ENCODE measurements at regions not wholly inside any gene's neighbourhood (a gene's known extent, or its start where the extent isn't known, plus 50 kb on each side); places are given as distances from the start of the nearest gene placed in this dataset.

DNA sequence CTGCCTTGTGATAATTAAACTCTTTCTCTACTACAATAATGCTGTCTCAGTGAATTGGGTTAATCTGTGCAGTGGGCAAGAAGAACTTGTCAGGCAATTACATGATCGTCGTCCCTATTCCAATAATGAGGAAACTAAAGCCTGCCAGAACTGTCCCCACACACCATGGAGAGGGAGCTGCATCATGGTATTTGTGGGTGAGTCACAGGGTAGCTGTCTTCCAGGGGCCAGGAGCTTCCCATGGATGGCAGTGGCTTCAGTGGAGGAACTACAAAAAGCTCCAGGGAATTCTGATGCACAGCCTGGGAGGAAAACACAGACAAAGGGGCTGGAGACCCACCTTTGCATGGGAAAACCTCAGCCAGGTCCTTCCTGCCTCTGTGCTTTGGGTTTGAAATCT is 83.3 kb upstream of the C16orf82 start (continued):
- TF ChIP-seq, protein P1, sequence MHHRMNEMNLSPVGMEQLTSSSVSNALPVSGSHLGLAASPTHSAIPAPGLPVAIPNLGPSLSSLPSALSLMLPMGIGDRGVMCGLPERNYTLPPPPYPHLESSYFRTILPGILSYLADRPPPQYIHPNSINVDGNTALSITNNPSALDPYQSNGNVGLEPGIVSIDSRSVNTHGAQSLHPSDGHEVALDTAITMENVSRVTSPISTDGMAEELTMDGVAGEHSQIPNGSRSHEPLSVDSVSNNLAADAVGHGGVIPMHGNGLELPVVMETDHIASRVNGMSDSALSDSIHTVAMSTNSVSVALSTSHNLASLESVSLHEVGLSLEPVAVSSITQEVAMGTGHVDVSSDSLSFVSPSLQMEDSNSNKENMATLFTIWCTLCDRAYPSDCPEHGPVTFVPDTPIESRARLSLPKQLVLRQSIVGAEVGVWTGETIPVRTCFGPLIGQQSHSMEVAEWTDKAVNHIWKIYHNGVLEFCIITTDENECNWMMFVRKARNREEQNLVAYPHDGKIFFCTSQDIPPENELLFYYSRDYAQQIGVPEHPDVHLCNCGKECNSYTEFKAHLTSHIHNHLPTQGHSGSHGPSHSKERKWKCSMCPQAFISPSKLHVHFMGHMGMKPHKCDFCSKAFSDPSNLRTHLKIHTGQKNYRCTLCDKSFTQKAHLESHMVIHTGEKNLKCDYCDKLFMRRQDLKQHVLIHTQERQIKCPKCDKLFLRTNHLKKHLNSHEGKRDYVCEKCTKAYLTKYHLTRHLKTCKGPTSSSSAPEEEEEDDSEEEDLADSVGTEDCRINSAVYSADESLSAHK (CRISPR knock-in tag; IDR thresholded peaks at IDR 0.05; ENCODE audit: borderline replicate concordance) = no peak

DNA sequence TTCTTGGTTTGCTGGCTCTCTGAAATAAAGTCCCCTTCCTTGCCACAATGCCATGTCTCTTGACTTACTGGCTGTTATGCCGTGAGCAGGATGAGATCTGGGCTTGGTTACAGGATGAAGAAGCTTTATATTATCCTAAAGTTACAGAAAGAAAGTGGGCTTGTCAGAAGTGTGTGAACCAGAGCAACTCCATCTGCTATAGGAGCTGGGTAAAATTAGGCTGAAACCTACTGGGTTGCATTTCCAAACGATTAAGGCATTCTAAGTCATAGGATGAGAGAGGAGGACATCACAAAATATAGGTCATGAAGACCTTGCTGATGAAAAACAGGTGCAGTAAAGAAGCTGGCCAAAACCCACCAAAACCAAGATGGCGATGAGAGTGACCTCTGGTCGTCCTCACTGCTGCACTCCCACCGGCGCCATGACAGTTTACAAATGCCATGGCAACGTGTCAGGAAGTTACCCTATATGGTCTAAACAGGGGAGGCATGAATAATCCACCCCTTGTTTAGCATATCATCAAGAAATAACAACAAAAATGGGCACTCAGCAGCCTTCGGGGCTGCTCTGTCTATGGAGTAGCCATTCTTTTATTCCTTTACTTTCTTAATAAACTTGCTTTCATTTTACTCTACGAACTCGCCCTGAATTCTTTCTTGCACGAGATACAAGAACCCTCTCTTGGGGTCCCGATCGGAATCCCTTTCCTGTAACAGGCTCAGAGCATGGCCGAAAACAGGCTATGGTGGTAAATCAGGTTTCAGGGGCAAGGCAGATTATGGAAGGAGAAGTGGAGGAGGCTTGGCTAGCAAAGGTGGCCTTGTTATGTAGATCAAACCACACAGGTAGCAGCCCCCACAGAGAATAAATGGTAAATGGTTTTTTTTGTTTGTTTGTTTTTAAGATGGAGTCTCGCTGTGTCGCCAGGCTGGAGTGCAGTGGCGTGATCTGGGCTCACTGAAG is 81.3 kb upstream of the C16orf82 start:
- no TSS peak for BruUV-seq (replicated peaks)
- TF ChIP-seq ZNF24 (IDR thresholded peaks at IDR 0.05) = no peak
- no peak overlapping the region for H3K4me2 ChIP-seq (ENCODE audit: low read depth, low read length)
- H2AFZ ChIP-seq (ENCODE audit: low read length) = no peak overlapping the region
- H3K9me3 ChIP-seq (ENCODE audit: low read length) = no peaks in the 10 kb centered on the region
- intact Hi-C loops (cut with micrococcal nuclease; ENCODE audit: unreplicated experiment) (no loop called here), in situ Hi-C loops (cut with HindIII; ENCODE audit: extremely low pct_ligation_motif_present, low pct_unique_long_range_greater_than_20kb) (no loop called here)
- peaks cover 0 to 22% of the 10 kb centered on the region in 2 experiments; a peak in 3 of 5 replicates for H3K27me3 ChIP-seq (ENCODE audit: control insufficient read depth in 1 of 2, insufficient read depth in 2 of 2, low read length in 2 of 2)
- H3K4me1 ChIP-seq (ENCODE audit: insufficient read depth, low read length) = no peaks in the 10 kb centered on the region
- no peak overlapping the region for H3K4me3 ChIP-seq (replicated peaks in 1 of 3; ENCODE audit: insufficient read depth in 1 of 3, low read depth in 2 of 3, low read length in 3 of 3)
- no peaks in the 10 kb centered on the region for H3K79me2 ChIP-seq (ENCODE audit: insufficient read depth, low read length)
- POLR2A ChIA-PET = no interaction called here
- FAIRE-seq (no peak), DNase-seq (ENCODE audit: low spot score) (no peak), ATAC-seq (no peak)
- CTCF ChIA-PET (ENCODE audit: low intra/inter-chr PET ratio, low total read pairs) = no interaction called here
- no peak overlapping the region for H3K27ac ChIP-seq (ENCODE audit: extremely low read length, insufficient read depth, low read length)
- no peak overlapping the region for H3K9ac ChIP-seq (ENCODE audit: insufficient read depth, low read depth, low read length)
- H3K36me3 ChIP-seq (replicated peaks in 1 of 2; ENCODE audit: control insufficient read depth in 1 of 2, insufficient read depth in 2 of 2, low read length in 2 of 2) = no peaks in the 10 kb centered on the region
- 6% methylated on average over 17 of the region's 17 CpGs for WGBS (ENCODE audit: low lambda C conversion rate)
- H4K20me1 ChIP-seq (ENCODE audit: insufficient read depth, low read length) = no peaks in the 10 kb centered on the region

DNA sequence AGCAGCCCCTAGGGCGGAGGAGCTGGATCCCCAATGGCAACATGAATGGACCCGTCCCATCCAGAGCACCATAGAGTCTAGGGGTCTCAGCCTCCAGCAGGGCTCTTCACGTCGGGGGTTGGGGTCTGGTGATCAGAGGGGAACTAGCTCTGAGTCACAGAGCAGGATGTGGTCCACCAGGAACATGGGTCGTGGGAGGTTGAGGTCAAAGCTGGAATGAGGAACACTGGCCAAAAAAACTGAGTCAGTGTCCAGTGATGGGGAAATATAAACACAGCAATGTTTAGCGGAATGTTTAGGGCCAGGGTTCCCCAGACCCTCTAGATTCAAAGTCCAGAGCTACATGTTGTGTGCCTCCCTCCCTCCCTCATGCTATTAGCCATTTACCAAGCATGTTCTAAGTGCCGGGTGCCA is 79.1 kb upstream of the C16orf82 start:
- ChIA-PET CTCF (ENCODE audit: low intra/inter-chr PET ratio, low total read pairs) (no interaction called here), POLR2A (no interaction called here)
- intact Hi-C loops (cut with micrococcal nuclease; ENCODE audit: unreplicated experiment) = no loop called here
- Histone ChIP-seq H3K9me3 (ENCODE audit: low read length) (no peaks in the 10 kb centered on the region), H3K9ac (ENCODE audit: insufficient read depth, low read depth, low read length) (no peak overlapping the region), H3K79me2 (ENCODE audit: insufficient read depth, low read length) (no peaks in the 10 kb centered on the region), H3K4me3 (replicated peaks in 1 of 3; ENCODE audit: insufficient read depth in 1 of 3, low read depth in 2 of 3, low read length in 3 of 3) (no peak overlapping the region), H3K27me3 (ENCODE audit: control insufficient read depth in 1 of 2, insufficient read depth in 2 of 2, low read length in 2 of 2) (peaks cover 0 to 22% of the 10 kb centered on the region in 2 experiments; a peak in 3 of 5 replicates), H3K4me2 (ENCODE audit: low read depth, low read length) (no peak overlapping the region), H2AFZ (ENCODE audit: low read length) (no peak overlapping the region), H3K27ac (ENCODE audit: extremely low read length, insufficient read depth, low read length) (no peak overlapping the region), H3K36me3 (replicated peaks in 1 of 2; ENCODE audit: control insufficient read depth in 1 of 2, insufficient read depth in 2 of 2, low read length in 2 of 2) (no peaks in the 10 kb centered on the region), H4K20me1 (ENCODE audit: insufficient read depth, low read length) (no peaks in the 10 kb centered on the region), H3K4me1 (ENCODE audit: insufficient read depth, low read length) (no peaks in the 10 kb centered on the region)
- no peak for FAIRE-seq
- no peak for DNase-seq (ENCODE audit: low spot score)
- in situ Hi-C loops (cut with HindIII; ENCODE audit: extremely low pct_ligation_motif_present, low pct_unique_long_range_greater_than_20kb) = no loop called here
- no TSS peak for BruUV-seq (replicated peaks)
- 5% methylated on average over 7 of the region's 7 CpGs for WGBS (ENCODE audit: low lambda C conversion rate)
- ATAC-seq = no peak
- TF ChIP-seq RCOR2 (CRISPR knock-in tag; IDR thresholded peaks at IDR 0.05) (no peak), PAF1 (CRISPR knock-in tag; IDR thresholded peaks at IDR 0.05) (no peak), ZNF354B (CRISPR knock-in tag; IDR thresholded peaks at IDR 0.05) (no peak), ZNF234 (CRISPR knock-in tag; conservative IDR thresholded peaks at IDR 0.05) (no peak), ZNF839 (CRISPR knock-in tag; IDR thresholded peaks at IDR 0.05; ENCODE audit: borderline replicate concordance) (no peak), CHD4 (IDR thresholded peaks at IDR 0.05; ENCODE audit: borderline replicate concordance, low read length) (no peak), ZNF878 (CRISPR knock-in tag; IDR thresholded peaks at IDR 0.05) (no peak), ZNF792 (CRISPR knock-in tag; IDR thresholded peaks at IDR 0.05) (no peak), RBFOX2 (IDR thresholded peaks at IDR 0.05; ENCODE audit: low read depth, low read length) (no peak), EHMT2 (IDR thresholded peaks at IDR 0.05; ENCODE audit: borderline replicate concordance, low read depth, low read length) (no peak)
- TF ChIP-seq, protein P2, sequence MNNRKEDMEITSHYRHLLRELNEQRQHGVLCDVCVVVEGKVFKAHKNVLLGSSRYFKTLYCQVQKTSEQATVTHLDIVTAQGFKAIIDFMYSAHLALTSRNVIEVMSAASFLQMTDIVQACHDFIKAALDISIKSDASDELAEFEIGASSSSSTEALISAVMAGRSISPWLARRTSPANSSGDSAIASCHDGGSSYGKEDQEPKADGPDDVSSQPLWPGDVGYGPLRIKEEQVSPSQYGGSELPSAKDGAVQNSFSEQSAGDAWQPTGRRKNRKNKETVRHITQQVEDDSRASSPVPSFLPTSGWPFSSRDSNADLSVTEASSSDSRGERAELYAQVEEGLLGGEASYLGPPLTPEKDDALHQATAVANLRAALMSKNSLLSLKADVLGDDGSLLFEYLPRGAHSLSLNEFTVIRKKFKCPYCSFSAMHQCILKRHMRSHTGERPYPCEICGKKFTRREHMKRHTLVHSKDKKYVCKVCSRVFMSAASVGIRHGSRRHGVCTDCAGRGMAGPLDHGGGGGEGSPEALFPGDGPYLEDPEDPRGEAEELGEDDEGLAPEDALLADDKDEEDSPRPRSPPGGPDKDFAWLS (CRISPR knock-in tag; IDR thresholded peaks at IDR 0.05; ENCODE audit: borderline replicate concordance) = no peak

Measured in HepG2 (cell line).